ENCODE measurements at regions not wholly inside any gene's neighbourhood (a gene's known extent, or its start where the extent isn't known, plus 50 kb on each side); places are given as distances from the start of the nearest gene placed in this dataset.

DNA sequence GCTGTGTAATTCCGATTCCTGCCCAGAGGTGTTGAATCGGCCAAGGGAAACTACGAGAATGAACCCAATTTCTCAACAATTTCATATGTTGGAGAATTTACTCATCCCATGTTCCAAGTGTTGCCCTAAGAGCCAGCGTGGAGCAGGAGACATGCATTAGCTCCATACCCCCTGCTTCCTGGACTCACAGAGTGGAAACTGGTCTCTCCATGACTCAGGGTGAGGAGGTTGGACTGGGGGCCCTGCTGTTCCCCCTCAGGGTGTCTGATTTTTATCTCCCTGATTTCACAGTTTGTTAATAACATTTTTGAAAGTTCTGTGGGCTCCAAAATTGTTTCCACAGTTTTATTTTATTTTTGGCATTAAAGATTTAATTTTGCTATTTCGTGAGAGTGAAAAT, 183.0 kb upstream of the SFRP2 start:
- Histone ChIP-seq H3K36me3 (ENCODE audit: control insufficient read depth, insufficient read depth, low read length) (no peaks in the 10 kb centered on the region), H3K4me1 (ENCODE audit: control insufficient read depth, insufficient read depth, low read length) (no peaks in the 10 kb centered on the region), H3K27me3 (ENCODE audit: control insufficient read depth, insufficient read depth, low read length) (no peaks in the 10 kb centered on the region), H3K4me3 (ENCODE audit: low read length) (no peak overlapping the region), H3K27ac (ENCODE audit: low read length) (no peak overlapping the region), H3K9me3 (ENCODE audit: control insufficient read depth, insufficient read depth, low read length) (no peaks in the 10 kb centered on the region)
- Mint-ChIP-seq H3K9me3 (peaks cover 0 to 6% of the 10 kb centered on the region in 2 donors), H3K27me3 (ENCODE audit: low read depth in 2 of 2) (peaks cover 0 to 3% of the 10 kb centered on the region in 2 donors), H3K36me3 (no peaks in the 10 kb centered on the region), H3K4me1 (no peaks in the 10 kb centered on the region), H3K4me3 (no peak overlapping the region), H3K27ac (no peak overlapping the region)
- ATAC-seq: no peak
- intact Hi-C loops (cut with micrococcal nuclease): no loop called here
- 84% methylated on average over 5 of the region's 5 CpGs for WGBS (ENCODE audit: insufficient coverage)
- no peak for DNase-seq
- TF ChIP-seq, protein P1, sequence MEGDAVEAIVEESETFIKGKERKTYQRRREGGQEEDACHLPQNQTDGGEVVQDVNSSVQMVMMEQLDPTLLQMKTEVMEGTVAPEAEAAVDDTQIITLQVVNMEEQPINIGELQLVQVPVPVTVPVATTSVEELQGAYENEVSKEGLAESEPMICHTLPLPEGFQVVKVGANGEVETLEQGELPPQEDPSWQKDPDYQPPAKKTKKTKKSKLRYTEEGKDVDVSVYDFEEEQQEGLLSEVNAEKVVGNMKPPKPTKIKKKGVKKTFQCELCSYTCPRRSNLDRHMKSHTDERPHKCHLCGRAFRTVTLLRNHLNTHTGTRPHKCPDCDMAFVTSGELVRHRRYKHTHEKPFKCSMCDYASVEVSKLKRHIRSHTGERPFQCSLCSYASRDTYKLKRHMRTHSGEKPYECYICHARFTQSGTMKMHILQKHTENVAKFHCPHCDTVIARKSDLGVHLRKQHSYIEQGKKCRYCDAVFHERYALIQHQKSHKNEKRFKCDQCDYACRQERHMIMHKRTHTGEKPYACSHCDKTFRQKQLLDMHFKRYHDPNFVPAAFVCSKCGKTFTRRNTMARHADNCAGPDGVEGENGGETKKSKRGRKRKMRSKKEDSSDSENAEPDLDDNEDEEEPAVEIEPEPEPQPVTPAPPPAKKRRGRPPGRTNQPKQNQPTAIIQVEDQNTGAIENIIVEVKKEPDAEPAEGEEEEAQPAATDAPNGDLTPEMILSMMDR (IDR thresholded peaks at IDR 0.05): no peak

DNA sequence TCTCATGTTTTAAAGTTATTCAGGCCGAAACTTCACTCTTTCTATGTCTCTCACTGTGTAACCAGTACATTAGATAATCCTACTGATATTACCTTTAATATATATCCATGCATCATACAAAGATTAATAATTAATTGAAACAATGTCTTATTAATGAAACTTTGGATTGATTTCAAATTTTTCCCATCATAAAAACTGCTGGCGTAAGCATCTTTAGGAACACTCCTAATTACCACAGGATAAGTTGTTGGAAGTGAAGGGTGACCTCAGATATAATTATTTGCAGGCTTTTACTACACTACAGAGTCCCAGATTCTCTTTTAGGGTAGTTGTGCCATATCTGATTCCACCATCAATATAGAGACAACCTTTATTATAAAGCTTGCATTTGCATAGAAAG, 181.3 kb upstream of the SFRP2 start:
- Histone ChIP-seq H3K36me3 (ENCODE audit: control insufficient read depth, insufficient read depth, low read length) (no peaks in the 10 kb centered on the region), H3K27me3 (ENCODE audit: control insufficient read depth, insufficient read depth, low read length) (no peaks in the 10 kb centered on the region), H3K4me3 (ENCODE audit: low read length) (no peak overlapping the region), H3K4me1 (ENCODE audit: control insufficient read depth, insufficient read depth, low read length) (no peaks in the 10 kb centered on the region), H3K9me3 (ENCODE audit: control insufficient read depth, insufficient read depth, low read length) (no peaks in the 10 kb centered on the region), H3K27ac (ENCODE audit: low read length) (no peak overlapping the region)
- peaks cover 0 to 3% of the 10 kb centered on the region in 2 donors for H3K27me3 Mint-ChIP-seq (ENCODE audit: low read depth in 2 of 2)
- TF ChIP-seq, protein P1 (IDR thresholded peaks at IDR 0.05): no peak
- DNase-seq: no peak
- no peaks in the 10 kb centered on the region for H3K4me1 Mint-ChIP-seq
- no peak overlapping the region for H3K4me3 Mint-ChIP-seq
- ATAC-seq: no peak
- no peaks in the 10 kb centered on the region for H3K36me3 Mint-ChIP-seq
- intact Hi-C loops (cut with micrococcal nuclease): no loop called here
- peaks cover 0 to 2% of the 10 kb centered on the region in 2 donors for H3K9me3 Mint-ChIP-seq
- no peak overlapping the region for H3K27ac Mint-ChIP-seq
- 87% methylated on average over 1 of the region's 2 CpGs for WGBS (ENCODE audit: insufficient coverage)

DNA sequence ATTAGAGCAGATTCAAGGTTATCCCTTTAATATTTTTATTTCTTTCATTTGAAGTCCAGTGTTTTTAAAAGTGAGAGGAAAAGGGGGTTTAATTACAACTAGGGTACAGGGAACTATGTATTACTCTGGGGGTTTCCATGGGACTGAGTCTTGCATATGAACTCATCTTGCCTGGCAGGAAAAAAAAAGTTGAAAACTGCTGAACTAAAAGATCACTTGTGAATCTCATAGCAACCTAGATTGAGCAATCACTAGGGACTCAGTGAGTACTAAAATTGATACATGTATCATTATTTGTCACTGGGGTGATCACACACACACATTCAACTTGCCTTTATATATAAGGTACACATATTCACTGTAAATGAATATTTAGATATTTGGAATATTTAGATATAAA, 180.7 kb upstream of the SFRP2 start:
- no peak overlapping the region for H3K4me3 Mint-ChIP-seq
- no peak overlapping the region for H3K4me3 ChIP-seq (ENCODE audit: low read length)
- ATAC-seq (no peak), DNase-seq (no peak)
- H3K4me1 ChIP-seq (ENCODE audit: control insufficient read depth, insufficient read depth, low read length): no peaks in the 10 kb centered on the region
- intact Hi-C loops (cut with micrococcal nuclease): no loop called here
- H3K27ac ChIP-seq (ENCODE audit: low read length): no peak overlapping the region
- no peaks in the 10 kb centered on the region for H3K36me3 Mint-ChIP-seq
- no peaks in the 10 kb centered on the region for H3K27me3 ChIP-seq (ENCODE audit: control insufficient read depth, insufficient read depth, low read length)
- no peaks in the 10 kb centered on the region for H3K36me3 ChIP-seq (ENCODE audit: control insufficient read depth, insufficient read depth, low read length)
- no peaks in the 10 kb centered on the region for H3K4me1 Mint-ChIP-seq
- no peak overlapping the region for H3K27ac Mint-ChIP-seq
- H3K9me3 Mint-ChIP-seq: peaks cover 0 to 2% of the 10 kb centered on the region in 2 donors
- peaks cover 0 to 3% of the 10 kb centered on the region in 2 donors for H3K27me3 Mint-ChIP-seq (ENCODE audit: low read depth in 2 of 2)
- TF ChIP-seq, protein P1 (IDR thresholded peaks at IDR 0.05): no peak
- H3K9me3 ChIP-seq (ENCODE audit: control insufficient read depth, insufficient read depth, low read length): no peaks in the 10 kb centered on the region

DNA sequence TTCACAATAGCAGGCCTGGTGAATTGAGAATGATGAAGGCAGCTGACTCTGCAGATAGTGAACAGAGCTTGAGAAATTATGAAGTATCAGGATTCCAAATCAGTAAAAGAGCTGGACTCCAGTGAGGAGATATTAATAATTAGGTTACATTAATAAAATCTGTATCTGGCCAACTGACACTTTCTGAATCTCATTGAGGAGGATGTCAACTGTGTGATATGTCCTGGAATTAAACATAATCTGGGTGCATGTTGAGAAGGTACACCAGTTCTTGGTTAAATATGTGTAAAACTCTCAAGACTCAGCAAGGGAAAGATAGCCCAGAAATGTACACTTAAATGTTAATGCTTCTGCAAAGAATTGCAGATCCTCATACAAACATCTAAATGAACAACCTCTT, 177.8 kb upstream of the SFRP2 start:
- Mint-ChIP-seq H3K36me3 (no peaks in the 10 kb centered on the region), H3K27ac (no peak overlapping the region), H3K27me3 (ENCODE audit: low read depth in 2 of 2) (peaks cover 0 to 3% of the 10 kb centered on the region in 2 donors), H3K9me3 (no peaks in the 10 kb centered on the region), H3K4me1 (no peaks in the 10 kb centered on the region), H3K4me3 (no peak overlapping the region)
- TF ChIP-seq, protein P1 (IDR thresholded peaks at IDR 0.05): no peak
- ATAC-seq (no peak), DNase-seq (no peak)
- no peaks in the 10 kb centered on the region for H3K27me3 ChIP-seq (ENCODE audit: control insufficient read depth, insufficient read depth, low read length)
- H3K36me3 ChIP-seq (ENCODE audit: control insufficient read depth, insufficient read depth, low read length): no peaks in the 10 kb centered on the region
- no peak overlapping the region for H3K4me3 ChIP-seq (ENCODE audit: low read length)
- H3K4me1 ChIP-seq (ENCODE audit: control insufficient read depth, insufficient read depth, low read length): no peaks in the 10 kb centered on the region
- H3K9me3 ChIP-seq (ENCODE audit: control insufficient read depth, insufficient read depth, low read length): no peaks in the 10 kb centered on the region
- H3K27ac ChIP-seq (ENCODE audit: low read length): no peak overlapping the region
- intact Hi-C loops (cut with micrococcal nuclease): no loop called here

All from natural killer cell (primary cell).